Breast epithelium (tissue), 4 donors: ENCODE measurements at regions not wholly inside any gene's neighbourhood (a gene's known extent, or its start where the extent isn't known, plus 50 kb on each side); places are given as distances from the start of the nearest gene placed in this dataset.

Experiments
- DNase-seq, 2 donors: peaks; one replicate each; pipeline ENCODE4 v3.0.0-alpha.2; 2019; ENCODE audit warnings: low spot score in 2 of 2
- H3K27ac ChIP-seq, 2 donors: fragments of 200-600 bp; sonication (generic) in 1 of 2; one replicate each; pipeline ENCODE4 v1.5.1; 2016 to 2019; ENCODE audit warnings: mild to moderate bottlenecking in 1 of 2
- H3K27me3 ChIP-seq, 2 donors: fragments of 200-600 bp; sonication (generic) in 1 of 2; one replicate each; pipeline versions ENCODE4 v1.5.1 to v1.6.0; 2017 to 2019; ENCODE audit warnings: control low read depth in 1 of 2, mild to moderate bottlenecking in 1 of 2
- H3K36me3 ChIP-seq: fragments of 200-600 bp; one replicate; pipeline ENCODE4 v1.5.1; 2019
- H3K4me1 ChIP-seq, 2 donors: fragments of 200-600 bp; sonication (generic); one replicate each; pipeline ENCODE4 v1.5.1; 2016 to 2019; ENCODE audit warnings: control low read depth in 1 of 2
- H3K4me3 ChIP-seq, 3 donors: fragments of 200-600 bp; sonication (generic); 1 replicate in 2 of 3; 2 replicates in 1 of 3; pipeline ENCODE4 v1.5.1; 2016 to 2019; ENCODE audit warnings: mild to moderate bottlenecking in 3 of 3, moderate library complexity in 2 of 3
- H3K9me3 ChIP-seq, 2 donors: fragments of 200-600 bp; sonication (generic) in 1 of 2; one replicate each; pipeline ENCODE4 v1.5.1; 2016 to 2019; ENCODE audit warnings: control low read depth in 1 of 2
- CTCF ChIP-seq, 3 donors: fragments of 450-650 bp; IDR thresholded peaks; one replicate each; pipeline ENCODE4 v1.5.1; 2016 to 2017; ENCODE audit warnings: antibody characterized with exemption in 3 of 3, mild to moderate bottlenecking in 3 of 3, moderate library complexity in 3 of 3
- POLR2A ChIP-seq: fragments of 450-650 bp; IDR thresholded peaks from one replicate; pipeline ENCODE4 v1.6.1; 2016; ENCODE audit warnings: antibody characterized with exemption, mild to moderate bottlenecking, moderate library complexity
- POLR2AphosphoS5 ChIP-seq, 3 donors: sonication (generic); formaldehyde crosslinking; IDR thresholded peaks; one replicate each; pipeline ENCODE4 v1.6.1; 2017; ENCODE audit warnings: antibody characterized with exemption in 3 of 3
- intact Hi-C: fragments of 100-400 bp; cut with DNase I; formaldehyde crosslinking; loops from one replicate; pipeline ENCODE4 v1.15.1; 2023; ENCODE audit warnings: low total_unique reads

- TF ChIP-seq POLR2AphosphoS5 (IDR thresholded peaks at IDR 0.05) (no peak), POLR2A (no peak)
- no peak for DNase-seq
- Histone ChIP-seq H3K9me3 (peaks cover 0 to 6% of the 10 kb centered on the region in 2 donors), H3K27me3 (no peaks in the 10 kb centered on the region), H3K4me1 (no peaks in the 10 kb centered on the region), H3K36me3 (no peaks in the 10 kb centered on the region), H3K27ac (no peak overlapping the region), H3K4me3 (no peak overlapping the region)
- intact Hi-C loops, result no loop called here
These were observed 201.0 kb upstream of the NEIL3 start for GRCh38 chr4:177108708-177109107.

- no peaks in the 10 kb centered on the region for H3K36me3 ChIP-seq
- TF ChIP-seq POLR2A, result no peak
- no peak for TF ChIP-seq POLR2AphosphoS5 (IDR thresholded peaks at IDR 0.05)
- TF ChIP-seq CTCF (IDR thresholded peaks at IDR 0.05), result no peak
- intact Hi-C loops, result no loop called here
These were observed 199.9 kb upstream of the NEIL3 start for GRCh38 chr4:177109769-177110168.

GRCh38 chr4:177116161-177116560 is 193.5 kb upstream of the NEIL3 start:
- no peak for DNase-seq
- Histone ChIP-seq H3K9me3 (peaks cover 4 to 6% of the 10 kb centered on the region in 2 donors), H3K27me3 (no peaks in the 10 kb centered on the region), H3K4me1 (no peaks in the 10 kb centered on the region), H3K36me3 (no peaks in the 10 kb centered on the region), H3K27ac (no peak overlapping the region), H3K4me3 (no peak overlapping the region)
- no peak for TF ChIP-seq POLR2A
- no peak for TF ChIP-seq POLR2AphosphoS5 (IDR thresholded peaks at IDR 0.05)
- no peak for TF ChIP-seq CTCF (IDR thresholded peaks at IDR 0.05)
- intact Hi-C loops, result no loop called here

More at GRCh38 chr4:177109769-177110168, 199.9 kb upstream of the NEIL3 start:
- H3K9me3 ChIP-seq, result peaks cover 0 to 6% of the 10 kb centered on the region in 2 donors
- H3K4me1 ChIP-seq, result no peaks in the 10 kb centered on the region
- H3K27me3 ChIP-seq, result no peaks in the 10 kb centered on the region
- no peak for DNase-seq
- no peak overlapping the region for H3K27ac ChIP-seq
- H3K4me3 ChIP-seq, result no peak overlapping the region

- H3K4me1 ChIP-seq, result no peaks in the 10 kb centered on the region
- no peak for TF ChIP-seq POLR2A
- TF ChIP-seq CTCF (IDR thresholded peaks at IDR 0.05), result no peak
- no peak for TF ChIP-seq POLR2AphosphoS5 (IDR thresholded peaks at IDR 0.05)
- DNase-seq, result no peak
- H3K36me3 ChIP-seq, result no peaks in the 10 kb centered on the region
- no peak overlapping the region for H3K4me3 ChIP-seq
- no peak overlapping the region for H3K27ac ChIP-seq
- peaks cover 2 to 8% of the 10 kb centered on the region in 2 donors for H3K9me3 ChIP-seq
- intact Hi-C loops, result no loop called here
- no peaks in the 10 kb centered on the region for H3K27me3 ChIP-seq
These were observed 192.4 kb upstream of the NEIL3 start for GRCh38 chr4:177117256-177117655.

- DNase-seq, result no peak
- TF ChIP-seq POLR2AphosphoS5 (IDR thresholded peaks at IDR 0.05) (peak in 1 of 3 donors; percentile 28), POLR2A (no peak), CTCF (IDR thresholded peaks at IDR 0.05) (no peak)
- H3K27me3 ChIP-seq, result no peaks in the 10 kb centered on the region
- no peaks in the 10 kb centered on the region for H3K36me3 ChIP-seq
- no peak overlapping the region for H3K4me3 ChIP-seq
- intact Hi-C loops, result no loop called here
- H3K9me3 ChIP-seq, result peaks cover 0 to 8% of the 10 kb centered on the region in 2 donors
- H3K4me1 ChIP-seq, result no peaks in the 10 kb centered on the region
- no peak overlapping the region for H3K27ac ChIP-seq
These were observed 191.1 kb upstream of the NEIL3 start for GRCh38 chr4:177118596-177118995.

GRCh38 chr4:177119021-177119471 is 190.6 kb upstream of the NEIL3 start:
- TF ChIP-seq CTCF (IDR thresholded peaks at IDR 0.05) (no peak), POLR2A (no peak), POLR2AphosphoS5 (IDR thresholded peaks at IDR 0.05) (no peak)
- H3K36me3 ChIP-seq, result no peaks in the 10 kb centered on the region
- H3K27me3 ChIP-seq, result no peaks in the 10 kb centered on the region
- peak overlapping the region in 1 of 2 donors; percentile 26 for H3K27ac ChIP-seq
- H3K9me3 ChIP-seq, result peaks cover 0 to 8% of the 10 kb centered on the region in 2 donors
- no peak for DNase-seq
- intact Hi-C loops, result no loop called here
- no peak overlapping the region for H3K4me3 ChIP-seq
- no peaks in the 10 kb centered on the region for H3K4me1 ChIP-seq
